H9 (cell line): ENCODE measurements at regions not wholly inside any gene's neighbourhood (a gene's known extent, or its start where the extent isn't known, plus 50 kb on each side); places are given as distances from the start of the nearest gene placed in this dataset.

Source experiments
- DNase-seq: peaks from one replicate; pipeline ENCODE4 v3.0.0-alpha.2; 2017
- H2AFZ ChIP-seq: one replicate; pipeline ENCODE4 v1.6.1; 2013; ENCODE audit warnings: mild to moderate bottlenecking, low read length, control low read depth, moderate library complexity
- H2AK5ac ChIP-seq: 2 replicates; pipeline ENCODE4 v1.6.1; 2013; ENCODE audit warnings: low read length, control low read depth, mixed read lengths; ENCODE audit not compliant: insufficient read length
- H2BK120ac ChIP-seq: one replicate; pipeline ENCODE4 v1.6.1; 2013; ENCODE audit warnings: low read depth, mild to moderate bottlenecking, low read length, control low read depth, inconsistent platforms; ENCODE audit not compliant: poor library complexity, severe bottlenecking
- H2BK12ac ChIP-seq: 2 replicates; pipeline ENCODE4 v1.6.1; 2013; ENCODE audit warnings: low read length, control low read depth, mixed read lengths, low read depth; ENCODE audit not compliant: insufficient read length
- H2BK15ac ChIP-seq: 2 replicates; pipeline ENCODE4 v1.6.1; 2013; ENCODE audit warnings: low read depth, low read length, control low read depth
- H2BK20ac ChIP-seq: one replicate; pipeline ENCODE4 v1.6.1; 2013; ENCODE audit warnings: low read depth, mild to moderate bottlenecking, low read length, control low read depth, inconsistent platforms; ENCODE audit not compliant: poor library complexity, severe bottlenecking
- H2BK5ac ChIP-seq: 2 replicates; pipeline ENCODE4 v1.6.1; 2013; ENCODE audit warnings: low read length, control low read depth, mixed read lengths; ENCODE audit not compliant: insufficient read length
- H3K14ac ChIP-seq: 2 replicates; pipeline ENCODE4 v1.6.1; 2013; ENCODE audit warnings: low read length, control low read depth; ENCODE audit not compliant: insufficient read depth
- H3K18ac ChIP-seq: 2 replicates; pipeline ENCODE4 v1.6.1; 2013; ENCODE audit warnings: low read depth, mild to moderate bottlenecking, mixed read lengths, low read length, control low read depth; ENCODE audit not compliant: insufficient read length
- H3K23ac ChIP-seq: 2 replicates; pipeline ENCODE4 v1.6.1; 2013; ENCODE audit warnings: low read length, control low read depth, mixed read lengths, low read depth; ENCODE audit not compliant: insufficient read length
- H3K23me2 ChIP-seq: 2 replicates; pipeline ENCODE4 v1.6.1; 2013; ENCODE audit warnings: low read depth, mild to moderate bottlenecking, mixed read lengths, low read length, control low read depth; ENCODE audit not compliant: insufficient read length, poor library complexity, severe bottlenecking
- H3K27ac ChIP-seq: 2 replicates; pipeline ENCODE4 v1.5.1; 2013; ENCODE audit warnings: low read length, control low read depth, mixed read lengths, low read depth; ENCODE audit not compliant: insufficient read length
- H3K27me3 ChIP-seq: 2 replicates; pipeline ENCODE4 v1.6.1; 2013; ENCODE audit warnings: low read length, control low read depth, inconsistent platforms; ENCODE audit not compliant: insufficient read depth
- H3K4ac ChIP-seq: 2 replicates; pipeline ENCODE4 v1.6.1; 2013; ENCODE audit warnings: low read depth, mild to moderate bottlenecking, control low read depth, inconsistent platforms, low read length, moderate library complexity
- H3K4me1 ChIP-seq: 2 replicates; pipeline ENCODE4 v1.6.1; 2013; ENCODE audit warnings: low read length, control low read depth, inconsistent platforms; ENCODE audit not compliant: insufficient read depth
- H3K4me2 ChIP-seq: 2 replicates; pipeline ENCODE4 v1.6.1; 2013; ENCODE audit warnings: low read length, control low read depth, mixed read lengths; ENCODE audit not compliant: insufficient read length, insufficient read depth
- H3K56ac ChIP-seq: 2 replicates; pipeline ENCODE4 v1.6.1; 2013; ENCODE audit warnings: low read depth, mild to moderate bottlenecking, mixed read lengths, low read length, control low read depth; ENCODE audit not compliant: insufficient read length
- H3K79me1 ChIP-seq: 2 replicates; pipeline ENCODE4 v1.6.1; 2013; ENCODE audit warnings: low read depth, mild to moderate bottlenecking, moderate library complexity, low read length, control low read depth, inconsistent platforms; ENCODE audit not compliant: insufficient read depth, poor library complexity, severe bottlenecking
- H3K79me2 ChIP-seq: 2 replicates; pipeline ENCODE4 v1.6.1; 2013; ENCODE audit warnings: low read length, control low read depth, inconsistent platforms; ENCODE audit not compliant: insufficient read depth
- H3K9ac ChIP-seq: 2 replicates; pipeline ENCODE4 v1.6.1; 2013; ENCODE audit warnings: low read length, control low read depth, mixed read lengths; ENCODE audit not compliant: insufficient read length; ENCODE audit errors: extremely low read depth
- H3K9me3 ChIP-seq: one replicate; pipeline ENCODE4 v1.6.1; 2013; ENCODE audit warnings: low read depth, low read length, inconsistent platforms; ENCODE audit not compliant: control insufficient read depth
- H3T11ph ChIP-seq: one replicate; pipeline ENCODE4 v1.6.1; 2013; ENCODE audit warnings: mild to moderate bottlenecking, low read length, control low read depth, inconsistent platforms
- H4K20me1 ChIP-seq: one replicate; pipeline ENCODE4 v1.6.1; 2013; ENCODE audit not compliant: control insufficient read depth, insufficient read length, insufficient read depth
- H4K5ac ChIP-seq: 2 replicates; pipeline ENCODE4 v1.6.1; 2013; ENCODE audit warnings: low read depth, mild to moderate bottlenecking, mixed read lengths, low read length, control low read depth; ENCODE audit not compliant: insufficient read length
- H4K8ac ChIP-seq: replicated peaks from 2 replicates; pipeline ENCODE4 v1.6.1; 2013; ENCODE audit warnings: low read length, control low read depth, mixed read lengths, low read depth; ENCODE audit not compliant: insufficient read length
- H4K91ac ChIP-seq: 2 replicates; pipeline ENCODE4 v1.6.1; 2013; ENCODE audit warnings: low read depth, mild to moderate bottlenecking, moderate library complexity, mixed read lengths, low read length, control low read depth; ENCODE audit not compliant: insufficient read length
- H3K27ac Mint-ChIP-seq, 3 experiments: 2 replicates in 2 of 3; 3 replicates in 1 of 3; pipeline ENCODE4 v1.8.0; 2020 to 2021; ENCODE audit warnings: mixed read lengths in 3 of 3, mild to moderate bottlenecking in 1 of 3, moderate library complexity in 1 of 3
- H3K27me3 Mint-ChIP-seq: 2 replicates; pipeline ENCODE4 v1.8.0; 2021; ENCODE audit warnings: low read depth, mild to moderate bottlenecking, moderate library complexity, mixed read lengths
- H3K36me3 Mint-ChIP-seq, 3 experiments: 2 replicates in 2 of 3; 3 replicates in 1 of 3; pipeline ENCODE4 v1.8.0; 2020 to 2021; ENCODE audit warnings: low read depth in 3 of 3, mixed read lengths in 3 of 3; ENCODE audit not compliant: insufficient read depth in 1 of 3
- H3K4me1 Mint-ChIP-seq, 2 experiments: 2 replicates each; pipeline ENCODE4 v1.8.0; 2020; ENCODE audit warnings: mixed read lengths in 2 of 2
- H3K4me3 Mint-ChIP-seq, 2 experiments: 2 replicates in 1 of 2; 3 replicates in 1 of 2; pipeline ENCODE4 v1.8.0; 2020 to 2021; ENCODE audit warnings: mild to moderate bottlenecking in 2 of 2, mixed read lengths in 2 of 2, moderate library complexity in 1 of 2
- H3K9me3 Mint-ChIP-seq, 2 experiments: 2 replicates in 1 of 2; 3 replicates in 1 of 2; pipeline ENCODE4 v1.8.0; 2020; ENCODE audit warnings: mild to moderate bottlenecking in 2 of 2, mixed read lengths in 2 of 2, moderate library complexity in 1 of 2
- CTCF ChIP-seq: fragments of 200-600 bp; sonication (generic); conservative IDR thresholded peaks from 3 replicates; pipeline ENCODE4 v1.8.0; 2021; ENCODE audit warnings: antibody characterized with exemption, mild to moderate bottlenecking
- WGBS: extraction: QIAGEN DNeasy Blood & Tissue Kit; methylation state at CpG from one replicate; pipeline ENCODE4 v1.1.7; 2013; ENCODE audit warnings: missing lambda C conversion rate, low lambda C conversion rate, mixed read lengths; ENCODE audit not compliant: insufficient read length; ENCODE audit errors: extremely low coverage; 5-methylcytosine and 5-hydroxymethylcytosine counted together

- peaks cover 3 to 8% of the 10 kb centered on the region in 2 experiments; a peak in 2 of 4 replicates for H3K4me1 Mint-ChIP-seq
- Histone ChIP-seq H3K18ac (no peak overlapping the region), H2BK15ac (no peak overlapping the region), H3K23ac (no peak overlapping the region), H3K27ac (no peak overlapping the region), H2BK120ac (no peak overlapping the region), H3K14ac (no peak overlapping the region), H3K9me3 (no peaks in the 10 kb centered on the region), H3K4me1 (no peaks in the 10 kb centered on the region), H2BK12ac (no peak overlapping the region), H3K4me2 (no peak overlapping the region), H2BK5ac (no peak overlapping the region), H3K23me2 (no peaks in the 10 kb centered on the region), H2AK5ac (no peak overlapping the region), H3K79me1 (no peaks in the 10 kb centered on the region), H3K4ac (no peak overlapping the region), H4K20me1 (no peaks in the 10 kb centered on the region), H3K9ac (no peak overlapping the region), H4K5ac (no peak overlapping the region), H2BK20ac (no peak overlapping the region), H3K56ac (no peak overlapping the region), H4K8ac (no peak overlapping the region), H2AFZ (no peak overlapping the region), H3T11ph (no peak overlapping the region), H3K79me2 (no peaks in the 10 kb centered on the region), H3K27me3 (no peaks in the 10 kb centered on the region), H4K91ac (no peak overlapping the region)
- WGBS, result no CpG with 5 or more reads among the region's 13 CpGs
- no peaks in the 10 kb centered on the region; a peak in 1 of 5 replicates for H3K9me3 Mint-ChIP-seq
- H3K36me3 Mint-ChIP-seq, result no peaks in the 10 kb centered on the region
- no peak overlapping the region for H3K4me3 Mint-ChIP-seq
- DNase-seq, result no peak
- no peaks in the 10 kb centered on the region for H3K27me3 Mint-ChIP-seq
- no peak for TF ChIP-seq CTCF
- no peak overlapping the region; a peak in 1 of 7 replicates for H3K27ac Mint-ChIP-seq
These were observed 825.9 kb upstream of the IGFBP3 start for GRCh38 chr7:46746695-46747687.
